Liver (tissue), 8 donors: ENCODE measurements at regions not wholly inside any gene's neighbourhood (a gene's known extent, or its start where the extent isn't known, plus 50 kb on each side); places are given as distances from the start of the nearest gene placed in this dataset.

Experiments
- DNase-seq: peaks from one replicate; pipeline ENCODE4 v3.0.0-alpha.2; 2017; ENCODE audit warnings: low spot score
- H3K27ac ChIP-seq, 2 donors: one replicate each; pipeline ENCODE4 v1.7.0; 2013; ENCODE audit warnings: inconsistent platforms in 2 of 2, low read length in 2 of 2, control low read depth in 1 of 2, low read depth in 1 of 2, mild to moderate bottlenecking in 1 of 2
- H3K27me3 ChIP-seq, 4 donors: one replicate each; pipeline versions ENCODE4 v1.6.1 to v1.7.0; 2013; ENCODE audit warnings: low read length in 3 of 4, inconsistent platforms in 1 of 4, mild to moderate bottlenecking in 1 of 4, moderate library complexity in 1 of 4; ENCODE audit not compliant: control insufficient read depth in 4 of 4, insufficient read depth in 4 of 4
- H3K36me3 ChIP-seq, 4 donors: one replicate each; pipeline versions ENCODE4 v1.6.1 to v1.7.0; 2013; ENCODE audit warnings: low read length in 3 of 4, mild to moderate bottlenecking in 3 of 4, low read depth in 1 of 4, moderate library complexity in 1 of 4; ENCODE audit not compliant: control insufficient read depth in 4 of 4, insufficient read depth in 3 of 4
- H3K4me1 ChIP-seq, 4 donors: one replicate each; pipeline versions ENCODE4 v1.6.1 to v1.7.0; 2013; ENCODE audit warnings: low read length in 3 of 4, mild to moderate bottlenecking in 3 of 4, moderate library complexity in 1 of 4; ENCODE audit not compliant: control insufficient read depth in 4 of 4, insufficient read depth in 4 of 4
- H3K4me3 ChIP-seq, 3 donors: one replicate each; pipeline versions ENCODE4 v1.6.1 to v1.7.0; 2013; ENCODE audit warnings: low read length in 3 of 3, control low read depth in 1 of 3, low read depth in 1 of 3, mild to moderate bottlenecking in 1 of 3
- H3K9ac ChIP-seq, 2 donors: one replicate each; pipeline ENCODE4 v1.7.0; 2013; ENCODE audit warnings: low read length in 2 of 2, mild to moderate bottlenecking in 2 of 2, moderate library complexity in 2 of 2, control low read depth in 1 of 2, low read depth in 1 of 2
- H3K9me3 ChIP-seq, 4 donors: one replicate each; pipeline versions ENCODE4 v1.6.1 to v1.7.0; 2013; ENCODE audit warnings: low read length in 3 of 4; ENCODE audit not compliant: control insufficient read depth in 4 of 4
- CTCF ChIP-seq: fragments of 150-350 bp; IDR thresholded peaks from 2 replicates; pipeline ENCODE4 v1.5.1; 2017; ENCODE audit warnings: improper control_type of control experiment, low read depth, low read length; ENCODE audit not compliant: missing input control
- EGR1 ChIP-seq, 2 donors: IDR thresholded peaks; 2 replicates each; pipeline ENCODE4 v1.6.1; 2016 to 2018; ENCODE audit warnings: antibody characterized with exemption in 2 of 2, low read depth in 2 of 2
- FOXA2 ChIP-seq: IDR thresholded peaks from 2 replicates; pipeline ENCODE4 v1.6.1; 2016; ENCODE audit warnings: antibody characterized with exemption
- GABPA ChIP-seq, 2 donors: IDR thresholded peaks in 1 of 2; conservative IDR thresholded peaks in 1 of 2; 2 replicates each; pipeline ENCODE4 v1.6.1; 2016; ENCODE audit warnings: antibody characterized with exemption in 2 of 2, mild to moderate bottlenecking in 1 of 2, moderate library complexity in 1 of 2
- HNF4A ChIP-seq, 2 donors: conservative IDR thresholded peaks; 2 replicates each; pipeline ENCODE4 v1.6.1; 2016; ENCODE audit warnings: antibody characterized with exemption in 2 of 2, mild to moderate bottlenecking in 2 of 2
- HNF4G ChIP-seq: IDR thresholded peaks from 2 replicates; pipeline ENCODE4 v1.6.1; 2016; ENCODE audit warnings: antibody characterized with exemption
- JUND ChIP-seq, 2 donors: IDR thresholded peaks; 2 replicates each; pipeline ENCODE4 v1.6.1; 2016; ENCODE audit warnings: antibody characterized with exemption in 2 of 2
- NR2F2 ChIP-seq: IDR thresholded peaks from 2 replicates; pipeline ENCODE4 v1.6.1; 2016; ENCODE audit warnings: antibody characterized with exemption
- RAD21 ChIP-seq, 2 donors: IDR thresholded peaks; 2 replicates each; pipeline ENCODE4 v1.6.1; 2016; ENCODE audit warnings: antibody characterized with exemption in 2 of 2, mild to moderate bottlenecking in 2 of 2
- REST ChIP-seq: IDR thresholded peaks from 2 replicates; pipeline ENCODE4 v1.6.1; 2016; ENCODE audit warnings: antibody characterized with exemption, mild to moderate bottlenecking
- RXRA ChIP-seq, 2 donors: IDR thresholded peaks; 2 replicates each; pipeline ENCODE4 v1.6.1; 2017 to 2018; ENCODE audit warnings: antibody characterized with exemption in 2 of 2, mild to moderate bottlenecking in 1 of 2
- SP1 ChIP-seq: IDR thresholded peaks from 2 replicates; pipeline ENCODE4 v1.6.1; 2018; ENCODE audit warnings: antibody characterized with exemption, mild to moderate bottlenecking
- TAF1 ChIP-seq: conservative IDR thresholded peaks from 2 replicates; pipeline ENCODE4 v1.6.1; 2016; ENCODE audit warnings: antibody characterized with exemption, mild to moderate bottlenecking
- YY1 ChIP-seq: IDR thresholded peaks from 2 replicates; pipeline ENCODE4 v1.6.1; 2016; ENCODE audit warnings: antibody characterized with exemption, mild to moderate bottlenecking
- WGBS: extraction: QIAGEN DNeasy Blood & Tissue Kit; methylation state at CpG from one replicate; pipeline ENCODE4 v1.1.7; 2013; 5-methylcytosine and 5-hydroxymethylcytosine counted together
- TF ChIP-seq, protein P1 (sequence below): IDR thresholded peaks from 2 replicates; pipeline ENCODE4 v1.6.1; 2016; ENCODE audit warnings: antibody characterized with exemption
- TF ChIP-seq, protein P2 (sequence below): IDR thresholded peaks from 2 replicates; pipeline ENCODE4 v1.6.1; 2016; ENCODE audit warnings: antibody characterized with exemption
- TF ChIP-seq, protein P3 (sequence below): IDR thresholded peaks from 2 replicates; pipeline ENCODE4 v1.6.1; 2016; ENCODE audit warnings: antibody characterized with exemption
- donor health status: healthy.
- donor health status: healthy.
- donor health status: healthy.
- donor health status: healthy.
- donor health status: healthy.

DNA sequence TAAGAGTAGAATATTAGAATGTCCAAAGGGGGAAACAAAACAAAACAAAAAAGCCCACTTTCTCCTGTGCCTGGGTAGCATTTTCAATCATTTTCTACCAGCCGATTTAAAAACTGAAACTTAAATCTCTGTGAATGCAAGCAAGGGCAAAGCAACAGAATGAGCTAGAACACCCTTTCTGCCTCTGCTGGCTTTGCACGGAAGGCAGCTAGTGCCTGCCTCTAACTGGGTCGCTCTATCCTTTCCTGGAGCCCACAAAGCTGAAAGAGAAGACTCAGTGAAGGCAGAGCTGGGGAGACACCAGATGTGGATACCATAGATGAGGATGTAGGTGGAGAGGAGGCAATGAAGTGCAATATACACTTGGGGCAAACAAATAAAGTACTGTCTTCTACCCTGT lies 248.9 kb upstream of the TTC29 start:
- no peak overlapping the region for H3K4me3 ChIP-seq
- 66% methylated on average over 3 of the region's 3 CpGs for WGBS
- no peaks in the 10 kb centered on the region for H3K36me3 ChIP-seq
- TF ChIP-seq REST (no peak), SP1 (no peak), TAF1 (no peak), EGR1 (IDR thresholded peaks at IDR 0.05; ENCODE audit: low read depth in 2 of 2) (no peak), JUND (IDR thresholded peaks at IDR 0.05) (no peak)
- no peaks in the 10 kb centered on the region for H3K9me3 ChIP-seq
- H3K27me3 ChIP-seq: no peaks in the 10 kb centered on the region
- H3K9ac ChIP-seq: no peak overlapping the region
- no peaks in the 10 kb centered on the region for H3K4me1 ChIP-seq
- H3K27ac ChIP-seq: no peak overlapping the region
- no peak for DNase-seq

- 81% methylated on average over 2 of the region's 2 CpGs for WGBS
- no peaks in the 10 kb centered on the region for H3K36me3 ChIP-seq
- TF ChIP-seq RXRA (IDR thresholded peaks at IDR 0.05) (no peak), FOXA2 (no peak), NR2F2 (no peak), TAF1 (no peak), HNF4G (no peak), YY1 (no peak), RAD21 (IDR thresholded peaks at IDR 0.05) (no peak), HNF4A (conservative IDR thresholded peaks at IDR 0.05) (no peak), CTCF (no peak), SP1 (no peak), JUND (IDR thresholded peaks at IDR 0.05) (no peak), EGR1 (IDR thresholded peaks at IDR 0.05; ENCODE audit: low read depth in 2 of 2) (no peak), REST (no peak), GABPA (IDR thresholded peaks at IDR 0.05 in 1 of 2, conservative IDR thresholded peaks at IDR 0.05 in 1 of 2) (no peak)
- TF ChIP-seq, protein P1, sequence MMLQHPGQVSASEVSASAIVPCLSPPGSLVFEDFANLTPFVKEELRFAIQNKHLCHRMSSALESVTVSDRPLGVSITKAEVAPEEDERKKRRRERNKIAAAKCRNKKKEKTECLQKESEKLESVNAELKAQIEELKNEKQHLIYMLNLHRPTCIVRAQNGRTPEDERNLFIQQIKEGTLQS: no peak
- TF ChIP-seq, protein P2, sequence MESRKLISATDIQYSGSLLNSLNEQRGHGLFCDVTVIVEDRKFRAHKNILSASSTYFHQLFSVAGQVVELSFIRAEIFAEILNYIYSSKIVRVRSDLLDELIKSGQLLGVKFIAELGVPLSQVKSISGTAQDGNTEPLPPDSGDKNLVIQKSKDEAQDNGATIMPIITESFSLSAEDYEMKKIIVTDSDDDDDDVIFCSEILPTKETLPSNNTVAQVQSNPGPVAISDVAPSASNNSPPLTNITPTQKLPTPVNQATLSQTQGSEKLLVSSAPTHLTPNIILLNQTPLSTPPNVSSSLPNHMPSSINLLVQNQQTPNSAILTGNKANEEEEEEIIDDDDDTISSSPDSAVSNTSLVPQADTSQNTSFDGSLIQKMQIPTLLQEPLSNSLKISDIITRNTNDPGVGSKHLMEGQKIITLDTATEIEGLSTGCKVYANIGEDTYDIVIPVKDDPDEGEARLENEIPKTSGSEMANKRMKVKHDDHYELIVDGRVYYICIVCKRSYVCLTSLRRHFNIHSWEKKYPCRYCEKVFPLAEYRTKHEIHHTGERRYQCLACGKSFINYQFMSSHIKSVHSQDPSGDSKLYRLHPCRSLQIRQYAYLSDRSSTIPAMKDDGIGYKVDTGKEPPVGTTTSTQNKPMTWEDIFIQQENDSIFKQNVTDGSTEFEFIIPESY: no peak
- TF ChIP-seq, protein P3, sequence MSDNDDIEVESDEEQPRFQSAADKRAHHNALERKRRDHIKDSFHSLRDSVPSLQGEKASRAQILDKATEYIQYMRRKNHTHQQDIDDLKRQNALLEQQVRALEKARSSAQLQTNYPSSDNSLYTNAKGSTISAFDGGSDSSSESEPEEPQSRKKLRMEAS: no peak
- DNase-seq: no peak
- H3K27ac ChIP-seq: no peak overlapping the region
- no peak overlapping the region for H3K4me3 ChIP-seq
- no peaks in the 10 kb centered on the region for H3K9me3 ChIP-seq
- H3K27me3 ChIP-seq: no peaks in the 10 kb centered on the region
- no peaks in the 10 kb centered on the region for H3K4me1 ChIP-seq
- no peak overlapping the region for H3K9ac ChIP-seq
Measured at GRCh38 chr4:147195386-147195785, 249.7 kb upstream of the TTC29 start.
